ENCODE measurements at regions not wholly inside any gene's neighbourhood (a gene's known extent, or its start where the extent isn't known, plus 50 kb on each side); places are given as distances from the start of the nearest gene placed in this dataset.

- Histone ChIP-seq H3K4me3 (no peak overlapping the region), H3K9me3 (no peaks in the 10 kb centered on the region), H3K27me3 (peaks cover 0 to 6% (median 0%) of the 10 kb centered on the region in 4 donors), H3K36me3 (no peaks in the 10 kb centered on the region), H3K27ac (no peak overlapping the region), H3K4me1 (no peaks in the 10 kb centered on the region)
- intact Hi-C loops (cut with DNase I): no loop called here
- TF ChIP-seq POLR2A (IDR thresholded peaks at IDR 0.05): no peak
- TF ChIP-seq, protein P1, sequence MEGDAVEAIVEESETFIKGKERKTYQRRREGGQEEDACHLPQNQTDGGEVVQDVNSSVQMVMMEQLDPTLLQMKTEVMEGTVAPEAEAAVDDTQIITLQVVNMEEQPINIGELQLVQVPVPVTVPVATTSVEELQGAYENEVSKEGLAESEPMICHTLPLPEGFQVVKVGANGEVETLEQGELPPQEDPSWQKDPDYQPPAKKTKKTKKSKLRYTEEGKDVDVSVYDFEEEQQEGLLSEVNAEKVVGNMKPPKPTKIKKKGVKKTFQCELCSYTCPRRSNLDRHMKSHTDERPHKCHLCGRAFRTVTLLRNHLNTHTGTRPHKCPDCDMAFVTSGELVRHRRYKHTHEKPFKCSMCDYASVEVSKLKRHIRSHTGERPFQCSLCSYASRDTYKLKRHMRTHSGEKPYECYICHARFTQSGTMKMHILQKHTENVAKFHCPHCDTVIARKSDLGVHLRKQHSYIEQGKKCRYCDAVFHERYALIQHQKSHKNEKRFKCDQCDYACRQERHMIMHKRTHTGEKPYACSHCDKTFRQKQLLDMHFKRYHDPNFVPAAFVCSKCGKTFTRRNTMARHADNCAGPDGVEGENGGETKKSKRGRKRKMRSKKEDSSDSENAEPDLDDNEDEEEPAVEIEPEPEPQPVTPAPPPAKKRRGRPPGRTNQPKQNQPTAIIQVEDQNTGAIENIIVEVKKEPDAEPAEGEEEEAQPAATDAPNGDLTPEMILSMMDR (IDR thresholded peaks at IDR 0.05): no peak
- 50 to 93% methylated on average over 2 to 3 of the region's 14 CpGs for WGBS, 2 donors
- DNase-seq: no peak
Observed at GRCh38 chr22:48319321-48320047, 1508.2 kb downstream of the BRD1 start.

DNA sequence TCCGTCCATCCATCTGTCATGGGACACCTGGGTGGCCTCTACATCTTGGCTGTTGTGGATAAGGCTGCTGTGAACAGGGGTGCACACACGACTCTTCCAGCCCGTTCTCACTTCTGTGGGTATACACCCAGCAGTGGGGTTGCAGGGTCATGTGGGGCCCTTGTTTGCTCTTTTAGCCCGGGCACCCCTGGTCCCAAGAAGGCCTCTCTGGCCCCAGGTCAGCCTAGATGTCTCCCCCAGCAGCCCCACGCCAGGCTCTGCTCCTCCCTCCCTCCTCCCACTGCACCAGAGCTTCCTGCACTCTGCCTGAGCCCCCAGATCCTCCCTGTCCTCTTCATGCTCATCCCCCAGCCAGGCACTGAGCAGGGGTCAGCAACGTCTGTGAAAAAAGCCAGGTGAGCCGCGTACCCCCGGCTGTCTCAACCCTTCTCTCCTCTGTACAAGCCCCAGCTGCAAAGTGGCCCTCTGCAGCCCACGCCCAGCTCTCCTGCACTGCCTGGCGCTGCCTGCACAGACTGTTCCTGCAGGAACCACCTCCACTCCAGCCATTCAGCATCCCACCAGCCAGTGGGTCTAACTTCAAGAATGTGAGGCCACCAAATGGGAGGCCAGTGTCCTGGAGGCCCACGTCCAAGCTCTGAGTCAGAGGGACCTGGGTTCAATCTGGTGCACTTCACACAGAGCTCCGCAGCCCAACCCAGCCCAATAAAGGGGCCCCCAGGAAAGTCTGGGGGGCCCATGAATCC lies 1508.9 kb downstream of the BRD1 start:
- no peak overlapping the region for H3K4me3 ChIP-seq
- H3K27me3 ChIP-seq: peaks cover 0 to 6% (median 0%) of the 10 kb centered on the region in 4 donors
- no peak overlapping the region for H3K27ac ChIP-seq
- DNase-seq: no peak
- no peaks in the 10 kb centered on the region for H3K9me3 ChIP-seq
- TF ChIP-seq, protein P1 (IDR thresholded peaks at IDR 0.05): no peak
- no peak for TF ChIP-seq POLR2A (IDR thresholded peaks at IDR 0.05)
- H3K36me3 ChIP-seq: no peaks in the 10 kb centered on the region
- H3K4me1 ChIP-seq: no peaks in the 10 kb centered on the region
- WGBS, 2 donors: 66 to 77% methylated on average over 5 to 9 of the region's 13 CpGs
- intact Hi-C loops (cut with DNase I): no loop called here

DNA sequence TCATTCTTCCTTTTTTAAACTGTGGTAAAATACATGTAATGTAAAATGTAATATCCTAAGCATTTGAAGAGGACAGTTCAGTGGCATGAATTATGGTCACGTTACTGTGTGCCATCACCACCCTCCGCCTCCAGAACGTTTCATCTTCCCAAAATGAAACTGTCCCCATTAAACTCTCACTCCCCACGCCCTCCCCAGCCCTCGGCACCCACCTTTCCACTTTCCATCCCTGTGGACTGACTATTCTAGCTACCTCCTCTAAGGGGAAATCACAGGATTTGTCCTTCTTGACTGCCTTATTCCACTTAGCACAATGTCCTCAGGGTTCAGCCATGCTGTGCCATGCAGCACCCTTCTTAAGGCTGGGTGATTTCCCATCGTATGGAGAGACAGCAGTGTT lies 1509.5 kb downstream of the BRD1 start:
- H3K27me3 ChIP-seq: peaks cover 0 to 6% (median 0%) of the 10 kb centered on the region in 4 donors
- intact Hi-C loops (cut with DNase I): no loop called here
- H3K4me1 ChIP-seq: no peaks in the 10 kb centered on the region
- TF ChIP-seq POLR2A (IDR thresholded peaks at IDR 0.05): no peak
- TF ChIP-seq, protein P1 (IDR thresholded peaks at IDR 0.05): no peak
- WGBS, 2 donors: 52 to 70% methylated on average over 6 of the region's 6 CpGs
- H3K27ac ChIP-seq: no peak overlapping the region
- H3K9me3 ChIP-seq: no peaks in the 10 kb centered on the region
- no peak overlapping the region for H3K4me3 ChIP-seq
- H3K36me3 ChIP-seq: no peaks in the 10 kb centered on the region
- DNase-seq: no peak

DNA sequence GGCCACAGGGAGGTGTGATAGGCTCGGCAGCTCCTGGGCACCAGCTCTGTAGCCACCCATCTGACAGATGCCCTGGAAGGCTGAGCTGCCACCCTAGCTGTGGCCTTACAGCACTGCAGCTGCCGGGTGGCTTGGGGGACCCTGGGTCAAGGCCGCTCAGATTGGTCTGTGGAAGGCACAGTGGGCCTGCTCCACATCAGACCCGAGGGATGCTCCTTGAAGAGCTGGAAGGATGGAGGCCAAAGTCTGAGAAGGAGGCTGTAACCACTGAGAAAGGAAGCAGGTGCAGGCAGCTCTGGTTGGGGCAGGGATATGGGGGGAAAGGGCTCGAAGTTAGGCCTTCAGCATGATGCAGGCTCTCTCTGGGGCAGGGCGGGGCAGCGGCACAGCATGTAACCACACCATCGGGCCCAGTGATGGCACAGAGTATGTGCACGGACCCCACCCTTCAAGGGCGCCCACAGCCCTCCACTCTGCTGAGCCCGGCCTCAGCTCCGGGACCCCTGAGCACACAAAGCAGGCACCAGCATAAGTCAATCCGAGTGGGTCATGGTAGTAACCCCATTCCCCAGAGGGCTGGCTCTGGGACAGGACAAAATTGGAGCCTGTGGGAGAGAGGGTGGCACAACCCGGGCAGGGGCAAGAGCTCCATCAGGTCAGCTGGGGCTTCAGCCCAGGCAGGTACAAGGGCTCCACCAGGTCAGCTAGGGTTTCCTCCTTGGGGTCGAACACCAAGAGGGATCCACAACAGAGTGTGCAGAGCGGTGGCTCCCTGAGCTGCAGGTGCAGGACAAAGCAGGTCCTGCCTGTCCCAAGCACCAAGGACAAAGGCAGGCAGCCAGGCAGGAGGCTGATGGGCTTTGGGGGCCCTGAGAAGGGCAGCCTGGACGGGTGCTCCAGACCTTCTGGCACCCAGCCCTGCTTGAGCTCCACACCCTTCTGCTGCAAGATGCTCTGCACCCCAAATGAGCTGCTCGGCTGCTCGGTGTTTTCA lies 1511.1 kb downstream of the BRD1 start:
- H3K36me3 ChIP-seq: no peaks in the 10 kb centered on the region
- H3K4me3 ChIP-seq: no peak overlapping the region
- TF ChIP-seq, protein P1 (IDR thresholded peaks at IDR 0.05): no peak
- no peak for TF ChIP-seq POLR2A (IDR thresholded peaks at IDR 0.05)
- DNase-seq: no peak
- peaks cover 0 to 9% (median 0%) of the 10 kb centered on the region in 4 donors for H3K27me3 ChIP-seq
- 70 to 75% methylated on average over 6 to 9 of the region's 19 CpGs for WGBS, 2 donors
- no peaks in the 10 kb centered on the region for H3K9me3 ChIP-seq
- no peaks in the 10 kb centered on the region for H3K4me1 ChIP-seq
- intact Hi-C loops (cut with DNase I): no loop called here
- no peak overlapping the region for H3K27ac ChIP-seq

Data from esophagus squamous epithelium (tissue), 5 donors.